HEK293T (cell line): ENCODE measurements at regions not wholly inside any gene's neighbourhood (a gene's known extent, or its start where the extent isn't known, plus 50 kb on each side); places are given as distances from the start of the nearest gene placed in this dataset.

ENCODE experiments used
- ARNT ChIP-seq: fragments of 450-650 bp; IDR thresholded peaks from 2 replicates; pipeline ENCODE4 v1.6.1; 2017; ENCODE audit warnings: mild to moderate bottlenecking
- BHLHE40 ChIP-seq: fragments of 450-650 bp; IDR thresholded peaks from 2 replicates; pipeline ENCODE4 v1.6.1; 2016; ENCODE audit warnings: mild to moderate bottlenecking, moderate library complexity, borderline replicate concordance
- CTBP1 ChIP-seq: fragments of 450-650 bp; IDR thresholded peaks from 2 replicates; pipeline ENCODE4 v1.6.1; 2016; ENCODE audit warnings: borderline replicate concordance
- ELF4 ChIP-seq: fragments of 450-650 bp; IDR thresholded peaks from 2 replicates; pipeline ENCODE4 v1.6.1; 2017; ENCODE audit warnings: antibody characterized with exemption
- FOXK2 ChIP-seq: fragments of 450-650 bp; IDR thresholded peaks from 2 replicates; pipeline ENCODE4 v1.6.1; 2016; ENCODE audit warnings: mild to moderate bottlenecking
- FOXM1 ChIP-seq: fragments of 450-650 bp; IDR thresholded peaks from 2 replicates; pipeline ENCODE4 v1.6.1; 2017; ENCODE audit warnings: mild to moderate bottlenecking, borderline replicate concordance
- L3MBTL2 ChIP-seq: fragments of 450-650 bp; conservative IDR thresholded peaks from 2 replicates; pipeline ENCODE4 v1.6.1; 2016; ENCODE audit warnings: mild to moderate bottlenecking
- LEF1 ChIP-seq: fragments of 450-650 bp; IDR thresholded peaks from 2 replicates; pipeline ENCODE4 v1.6.1; 2017; ENCODE audit warnings: mild to moderate bottlenecking, borderline replicate concordance
- NFRKB ChIP-seq: fragments of 450-650 bp; IDR thresholded peaks from 2 replicates; pipeline ENCODE4 v1.6.1; 2016; ENCODE audit warnings: mild to moderate bottlenecking, moderate library complexity
- SP1 ChIP-seq: fragments of 450-650 bp; IDR thresholded peaks from 2 replicates; pipeline ENCODE4 v1.6.1; 2017
- SUZ12 ChIP-seq: fragments of 450-650 bp; IDR thresholded peaks from 2 replicates; pipeline ENCODE4 v1.6.1; 2016; ENCODE audit warnings: mild to moderate bottlenecking
- TARDBP ChIP-seq: fragments of 450-650 bp; IDR thresholded peaks from 2 replicates; pipeline ENCODE4 v1.6.1; 2016
- ZNF384 ChIP-seq: fragments of 450-650 bp; IDR thresholded peaks from 2 replicates; pipeline ENCODE4 v1.6.1; 2016
- TF ChIP-seq, protein P1 (sequence below): fragments of 450-650 bp; IDR thresholded peaks from 2 replicates; pipeline ENCODE4 v1.6.1; 2016

GRCh38 chr9:29644514-29644913, 2071.2 kb upstream of the C9orf72 start:
- TF ChIP-seq SUZ12 (no peak), BHLHE40 (no peak), CTBP1 (no peak), FOXM1 (no peak), SP1 (no peak), TARDBP (no peak), FOXK2 (no peak), ARNT (no peak), LEF1 (no peak), ELF4 (no peak), ZNF384 (no peak), NFRKB (no peak), L3MBTL2 (no peak)
- TF ChIP-seq, protein P1, sequence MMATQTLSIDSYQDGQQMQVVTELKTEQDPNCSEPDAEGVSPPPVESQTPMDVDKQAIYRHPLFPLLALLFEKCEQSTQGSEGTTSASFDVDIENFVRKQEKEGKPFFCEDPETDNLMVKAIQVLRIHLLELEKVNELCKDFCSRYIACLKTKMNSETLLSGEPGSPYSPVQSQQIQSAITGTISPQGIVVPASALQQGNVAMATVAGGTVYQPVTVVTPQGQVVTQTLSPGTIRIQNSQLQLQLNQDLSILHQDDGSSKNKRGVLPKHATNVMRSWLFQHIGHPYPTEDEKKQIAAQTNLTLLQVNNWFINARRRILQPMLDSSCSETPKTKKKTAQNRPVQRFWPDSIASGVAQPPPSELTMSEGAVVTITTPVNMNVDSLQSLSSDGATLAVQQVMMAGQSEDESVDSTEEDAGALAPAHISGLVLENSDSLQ = no peak
